SK-N-SH (cell line): ENCODE measurements at regions not wholly inside any gene's neighbourhood (a gene's known extent, or its start where the extent isn't known, plus 50 kb on each side); places are given as distances from the start of the nearest gene placed in this dataset.

Experiments used
- CTCF ChIA-PET: fragments of 300-600, 350-600 bp; formaldehyde crosslinking; extraction: SDS; loops from one replicate; lab custom pipeline; 2021; lab: Yijun Ruan, JAX
- POLR2A ChIA-PET: fragments of 350-600 bp; sonication (Branson Sonifier 250); formaldehyde crosslinking; extraction: SDS; loops from one replicate; lab custom pipeline; 2020; ENCODE audit warnings: antibody characterized with exemption, inconsistent platforms; lab: Yijun Ruan, JAX
- DNase-seq: peaks from one replicate; pipeline ENCODE4 v3.0.0; 2012
- H2AFZ ChIP-seq: fragments of 200-600 bp; sonication (generic); 2 replicates; pipeline ENCODE4 v1.8.1; 2016; ENCODE audit warnings: antibody characterized with exemption, mild to moderate bottlenecking, low read depth
- H3F3A ChIP-seq: fragments of 200-600 bp; sonication (generic); replicated peaks from 2 replicates; pipeline ENCODE3; 2016; ENCODE audit warnings: antibody characterized with exemption, mild to moderate bottlenecking; ENCODE audit not compliant: insufficient read depth
- H3K27ac ChIP-seq, 2 experiments: fragments of 200-500 bp in 1 of 2; fragments of 200-600 bp in 1 of 2; sonication (Bioruptor generic) in 1 of 2; sonication (generic), shearing (Covaris generic) in 1 of 2; 2 replicates each; pipeline versions ENCODE4 v1.5.1 to v1.6.1; 2014 to 2016; ENCODE audit warnings: low read depth in 2 of 2, inconsistent platforms in 1 of 2, low read length in 1 of 2, mild to moderate bottlenecking in 1 of 2, mixed read lengths in 1 of 2
- H3K27me3 ChIP-seq: fragments of 200-600 bp; sonication (generic), shearing (Covaris generic); 2 replicates; pipeline ENCODE4 v1.6.1; 2016; ENCODE audit warnings: mixed run types; ENCODE audit not compliant: insufficient read depth
- H3K36me3 ChIP-seq, 2 experiments: fragments of 200-500 bp in 1 of 2; fragments of 200-600 bp in 1 of 2; sonication (Bioruptor generic) in 1 of 2; sonication (generic) in 1 of 2; replicated peaks in 1 of 2; 2 replicates each; pipeline versions ENCODE3 to v1.5.1; 2014 to 2016; ENCODE audit warnings: low read length in 1 of 2, mild to moderate bottlenecking in 1 of 2; ENCODE audit not compliant: insufficient read depth in 2 of 2, control insufficient read depth in 1 of 2
- H3K4me1 ChIP-seq, 2 experiments: fragments of 200-500 bp in 1 of 2; fragments of 200-600 bp in 1 of 2; sonication (Bioruptor generic) in 1 of 2; sonication (generic), shearing (Covaris generic) in 1 of 2; 2 replicates each; pipeline versions ENCODE4 v1.5.1 to v1.6.1; 2014 to 2016; ENCODE audit warnings: low read depth in 1 of 2, low read length in 1 of 2, mixed run types in 1 of 2; ENCODE audit not compliant: insufficient read depth in 2 of 2, control insufficient read depth in 1 of 2
- H3K4me2 ChIP-seq: fragments of 200-600 bp; sonication (generic), shearing (Covaris generic); 2 replicates; pipeline ENCODE4 v1.6.1; 2017; ENCODE audit warnings: mixed run types
- H3K4me3 ChIP-seq, 2 experiments: fragments of 200-500 bp in 1 of 2; fragments of 200-600 bp in 1 of 2; sonication (Bioruptor generic) in 1 of 2; sonication (generic), shearing (Covaris generic) in 1 of 2; 2 replicates each; pipeline versions ENCODE4 v1.5.1 to v1.8.1; 2014 to 2016; ENCODE audit warnings: low read depth in 2 of 2, inconsistent platforms in 1 of 2, low read length in 1 of 2, mild to moderate bottlenecking in 1 of 2, mixed read lengths in 1 of 2, moderate library complexity in 1 of 2
- H3K79me2 ChIP-seq: fragments of 200-600 bp; sonication (generic); 2 replicates; pipeline ENCODE4 v1.8.1; 2017; ENCODE audit warnings: mild to moderate bottlenecking; ENCODE audit not compliant: insufficient read depth
- H3K9ac ChIP-seq: fragments of 200-600 bp; sonication (generic); 2 replicates; pipeline ENCODE4 v1.6.1; 2017; ENCODE audit warnings: mixed run types
- H3K9me2 ChIP-seq: fragments of 200-600 bp; sonication (generic); 2 replicates; pipeline ENCODE4 v1.6.1; 2017; ENCODE audit warnings: mixed run types
- H3K9me3 ChIP-seq: fragments of 200-600 bp; sonication (generic); 2 replicates; pipeline ENCODE4 v1.6.1; 2017; ENCODE audit warnings: mixed run types, mild to moderate bottlenecking, moderate library complexity
- H4K20me1 ChIP-seq: fragments of 200-600 bp; sonication (generic); 2 replicates; pipeline ENCODE4 v1.6.1; 2017; ENCODE audit warnings: mild to moderate bottlenecking, mixed run types; ENCODE audit not compliant: insufficient read depth
- CHD2 ChIP-seq: fragments of 150-350 bp; IDR thresholded peaks from 2 replicates; pipeline ENCODE4 v1.6.1; 2018; ENCODE audit warnings: low read length; ENCODE audit not compliant: partially characterized antibody
- EP300 ChIP-seq, 2 experiments: IDR thresholded peaks; 2 replicates each; pipeline versions ENCODE4 v1.4.0 to v1.6.1; 2012; ENCODE audit warnings: borderline replicate concordance in 1 of 2, low read depth in 1 of 2, low read length in 1 of 2
- FOXM1 ChIP-seq: IDR thresholded peaks from 2 replicates; pipeline ENCODE4 v1.4.0; 2012; ENCODE audit warnings: low read depth, mild to moderate bottlenecking
- GABPA ChIP-seq: IDR thresholded peaks from 2 replicates; pipeline ENCODE4 v1.4.0; 2012; ENCODE audit warnings: low read depth, mild to moderate bottlenecking
- GATA2 ChIP-seq: sonication (generic); formaldehyde crosslinking; IDR thresholded peaks from 2 replicates; pipeline ENCODE4 v1.5.0; 2020; ENCODE audit warnings: mild to moderate bottlenecking, missing genetic modification reagents
- MXI1 ChIP-seq: IDR thresholded peaks from 2 replicates; pipeline ENCODE4 v1.6.1; 2012; ENCODE audit warnings: mild to moderate bottlenecking, low read depth, low read length, improper control_type of control experiment
- PBX3 ChIP-seq: IDR thresholded peaks from 2 replicates; pipeline ENCODE4; 2012
- RAD21 ChIP-seq: IDR thresholded peaks from 2 replicates; pipeline ENCODE4 v1.6.1; 2012; ENCODE audit warnings: mild to moderate bottlenecking, low read length
- REST ChIP-seq: IDR thresholded peaks from 2 replicates; pipeline ENCODE4 v1.6.1; 2012; ENCODE audit warnings: mild to moderate bottlenecking, low read depth, low read length, moderate library complexity
- USF2 ChIP-seq: fragments of 150-350 bp; IDR thresholded peaks from 2 replicates; pipeline ENCODE4 v1.6.1; 2017; ENCODE audit warnings: antibody characterized with exemption, low read length, low read depth, borderline replicate concordance
- ZBTB33 ChIP-seq: IDR thresholded peaks from 2 replicates; pipeline ENCODE4 v1.4.0; 2012; ENCODE audit warnings: low read depth, borderline replicate concordance
- WGBS: methylation state at CpG from one replicate; pipeline ENCODE4 v1.1.6; 2017; ENCODE audit warnings: low lambda C conversion rate; 5-methylcytosine and 5-hydroxymethylcytosine counted together

- H3F3A ChIP-seq: no peaks in the 10 kb centered on the region
- ChIA-PET CTCF (no interaction called here), POLR2A (no interaction called here)
- DNase-seq: no peak
- no peaks in the 10 kb centered on the region for H3K4me1 ChIP-seq
- no peaks in the 10 kb centered on the region for H3K9me2 ChIP-seq
- H3K79me2 ChIP-seq: no peaks in the 10 kb centered on the region
- 15% methylated on average over 3 of the region's 3 CpGs for WGBS
- H4K20me1 ChIP-seq: no peaks in the 10 kb centered on the region
- no peak overlapping the region for H3K4me2 ChIP-seq
- H3K27me3 ChIP-seq: no peaks in the 10 kb centered on the region
- H3K36me3 ChIP-seq: no peaks in the 10 kb centered on the region
- no peak overlapping the region for H3K9ac ChIP-seq
- H3K9me3 ChIP-seq: no peaks in the 10 kb centered on the region
- no peak overlapping the region for H3K4me3 ChIP-seq
- no peak for TF ChIP-seq USF2
- no peak overlapping the region for H2AFZ ChIP-seq
- H3K27ac ChIP-seq: no peak overlapping the region
These were observed 191.3 kb downstream of the AACS start for GRCh38 chr12:125256634-125256936.

- H3K27ac ChIP-seq: no peak overlapping the region
- H3K4me3 ChIP-seq: no peak overlapping the region
- no peak overlapping the region for H2AFZ ChIP-seq
- TF ChIP-seq CHD2: no peak
- no peak for TF ChIP-seq REST
- no peak for TF ChIP-seq PBX3
- no peak for TF ChIP-seq ZBTB33
- TF ChIP-seq GATA2 (CRISPR knock-in tag): no peak
- TF ChIP-seq MXI1: no peak
- TF ChIP-seq FOXM1: no peak
- no peak for TF ChIP-seq GABPA
- TF ChIP-seq RAD21: no peak
- TF ChIP-seq EP300 (IDR thresholded peaks at IDR 0.05; ENCODE audit: borderline replicate concordance in 1 of 2, low read depth in 1 of 2, low read length in 1 of 2): no peak
- no peaks in the 10 kb centered on the region for H4K20me1 ChIP-seq
- no peaks in the 10 kb centered on the region for H3K9me3 ChIP-seq
- H3K9ac ChIP-seq: no peak overlapping the region
- H3K9me2 ChIP-seq: no peaks in the 10 kb centered on the region
- H3K36me3 ChIP-seq: no peaks in the 10 kb centered on the region
- no peaks in the 10 kb centered on the region for H3F3A ChIP-seq
- WGBS: 37% methylated on average over 15 of the region's 15 CpGs
- ChIA-PET CTCF (no interaction called here), POLR2A (no interaction called here)
- no peaks in the 10 kb centered on the region for H3K4me1 ChIP-seq
- DNase-seq: no peak
- H3K27me3 ChIP-seq: no peaks in the 10 kb centered on the region
- H3K79me2 ChIP-seq: no peaks in the 10 kb centered on the region
- no peak overlapping the region for H3K4me2 ChIP-seq
These were observed 194.1 kb downstream of the AACS start for GRCh38 chr12:125259178-125259867.
